Upper lobe of left lung (tissue), 6 donors: ENCODE measurements at regions not wholly inside any gene's neighbourhood (a gene's known extent, or its start where the extent isn't known, plus 50 kb on each side); places are given as distances from the start of the nearest gene placed in this dataset.

ENCODE experiments used
- ATAC-seq, 2 donors: fragments of 200-7000 bp; cut with Tn5 transposase; one replicate each; pipeline ENCODE4 v1.9.1; 2022; ENCODE audit warnings: mild to moderate bottlenecking in 2 of 2, moderate library complexity in 2 of 2; ENCODE audit not compliant: low FRiP score in 2 of 2
- DNase-seq, 2 donors: peaks; one replicate each; pipeline ENCODE4 v3.0.0-alpha.2; 2019 to 2020
- H3K27ac ChIP-seq, 4 donors: fragments of 200-600 bp; sonication (generic); one replicate each; pipeline ENCODE4 v1.5.1; 2016 to 2019
- H3K27me3 ChIP-seq, 4 donors: fragments of 200-600 bp; sonication (generic); one replicate each; pipeline ENCODE4 v1.5.1; 2017 to 2019
- H3K36me3 ChIP-seq, 4 donors: fragments of 200-600 bp; sonication (generic); one replicate each; pipeline ENCODE4 v1.5.1; 2016 to 2019
- H3K4me1 ChIP-seq, 4 donors: fragments of 200-600 bp; sonication (generic); one replicate each; pipeline ENCODE4 v1.5.1; 2018 to 2019
- H3K4me3 ChIP-seq, 4 donors: fragments of 200-600 bp; sonication (generic); one replicate each; pipeline ENCODE4 v1.5.1; 2017 to 2019; ENCODE audit warnings: mild to moderate bottlenecking in 2 of 4, moderate library complexity in 1 of 4
- H3K9me3 ChIP-seq, 4 donors: fragments of 200-600 bp; sonication (generic); one replicate each; pipeline ENCODE4 v1.5.1; 2018 to 2019
- CTCF ChIP-seq, 6 experiments: fragments of 450-650 bp in 4 of 6; fragments of 200-600 bp in 2 of 6; sonication (generic) in 2 of 6; IDR thresholded peaks; one replicate each; pipeline ENCODE4 v1.5.1; 2016 to 2019; ENCODE audit warnings: antibody characterized with exemption in 6 of 6
- EP300 ChIP-seq, 4 donors: sonication (generic); formaldehyde crosslinking; IDR thresholded peaks; one replicate each; pipeline ENCODE4 v1.5.1; 2017; ENCODE audit warnings: antibody characterized with exemption in 4 of 4, control low read depth in 2 of 4
- POLR2A ChIP-seq, 4 donors: fragments of 450-650 bp; IDR thresholded peaks; one replicate each; pipeline ENCODE4 v1.5.1; 2016 to 2017; ENCODE audit warnings: antibody characterized with exemption in 4 of 4, mild to moderate bottlenecking in 2 of 4
- POLR2AphosphoS5 ChIP-seq, 2 donors: sonication (generic); formaldehyde crosslinking; IDR thresholded peaks; one replicate each; pipeline ENCODE4 v1.5.1; 2017; ENCODE audit warnings: antibody characterized with exemption in 2 of 2
- WGBS, 2 donors: methylation state at CpG; one replicate each; pipeline ENCODE4 v1.1.5; 2017 to 2018; 5-methylcytosine and 5-hydroxymethylcytosine counted together
- donor health status: DM: no; HTN: no; CAD: no; lungs with moderate emphysema.
- donor health status: DM: no; HTN: yes; CAD: no; lungs with severe emphysema.

GRCh38 chr2:236894791-236895190, 190.9 kb upstream of the COPS8 start:
- Histone ChIP-seq H3K9me3 (no peaks in the 10 kb centered on the region), H3K27me3 (no peaks in the 10 kb centered on the region), H3K4me3 (no peak overlapping the region), H3K4me1 (no peaks in the 10 kb centered on the region), H3K36me3 (no peaks in the 10 kb centered on the region), H3K27ac (no peak overlapping the region)
- DNase-seq (no peak), ATAC-seq (no peak)
- TF ChIP-seq POLR2AphosphoS5 (IDR thresholded peaks at IDR 0.05) (no peak), POLR2A (IDR thresholded peaks at IDR 0.05) (no peak), EP300 (IDR thresholded peaks at IDR 0.05) (no peak), CTCF (IDR thresholded peaks at IDR 0.05) (no peak)
- 81 to 85% methylated on average over 6 of the region's 6 CpGs for WGBS, 2 donors

- WGBS, 2 donors = 90 to 95% methylated on average over 3 of the region's 3 CpGs
- H3K27ac ChIP-seq = no peak overlapping the region
These were observed 190.2 kb upstream of the COPS8 start for GRCh38 chr2:236895497-236895896.

GRCh38 chr2:236896688-236897087, 189.0 kb upstream of the COPS8 start:
- no peaks in the 10 kb centered on the region for H3K36me3 ChIP-seq
- no peaks in the 10 kb centered on the region for H3K4me1 ChIP-seq
- no peaks in the 10 kb centered on the region for H3K9me3 ChIP-seq
- no peaks in the 10 kb centered on the region for H3K27me3 ChIP-seq
- ATAC-seq = no peak
- no peak for DNase-seq
- no peak overlapping the region for H3K4me3 ChIP-seq
- no peak overlapping the region for H3K27ac ChIP-seq
- no peak for TF ChIP-seq CTCF (IDR thresholded peaks at IDR 0.05)
- TF ChIP-seq POLR2A (IDR thresholded peaks at IDR 0.05) = no peak
- TF ChIP-seq POLR2AphosphoS5 (IDR thresholded peaks at IDR 0.05) = no peak
- no peak for TF ChIP-seq EP300 (IDR thresholded peaks at IDR 0.05)
- WGBS, 2 donors = 77 to 89% methylated on average over 5 of the region's 5 CpGs

More at GRCh38 chr2:236895497-236895896, 190.2 kb upstream of the COPS8 start:
- H3K9me3 ChIP-seq = no peaks in the 10 kb centered on the region
- no peaks in the 10 kb centered on the region for H3K36me3 ChIP-seq
- H3K4me3 ChIP-seq = no peak overlapping the region
- DNase-seq (no peak), ATAC-seq (no peak)
- TF ChIP-seq EP300 (IDR thresholded peaks at IDR 0.05) (no peak), POLR2AphosphoS5 (IDR thresholded peaks at IDR 0.05) (no peak), CTCF (IDR thresholded peaks at IDR 0.05) (no peak), POLR2A (IDR thresholded peaks at IDR 0.05) (no peak)
- H3K27me3 ChIP-seq = no peaks in the 10 kb centered on the region
- no peaks in the 10 kb centered on the region for H3K4me1 ChIP-seq

GRCh38 chr2:236899146-236899545, 186.5 kb upstream of the COPS8 start:
- H3K4me3 ChIP-seq = no peak overlapping the region
- H3K27me3 ChIP-seq = no peaks in the 10 kb centered on the region
- H3K9me3 ChIP-seq = no peaks in the 10 kb centered on the region
- no peaks in the 10 kb centered on the region for H3K36me3 ChIP-seq
- WGBS, 2 donors = 87% methylated on average over 6 of the region's 6 CpGs
- DNase-seq (no peak), ATAC-seq (no peak)
- no peak overlapping the region for H3K27ac ChIP-seq
- H3K4me1 ChIP-seq = no peaks in the 10 kb centered on the region
- TF ChIP-seq EP300 (IDR thresholded peaks at IDR 0.05) = no peak
- no peak for TF ChIP-seq CTCF (IDR thresholded peaks at IDR 0.05)

- no peak for ATAC-seq
- DNase-seq = no peak
- no peaks in the 10 kb centered on the region for H3K4me1 ChIP-seq
- no peaks in the 10 kb centered on the region for H3K27me3 ChIP-seq
- no peaks in the 10 kb centered on the region for H3K36me3 ChIP-seq
- H3K9me3 ChIP-seq = no peaks in the 10 kb centered on the region
- no peak overlapping the region for H3K27ac ChIP-seq
- 61 to 73% methylated on average over 6 of the region's 6 CpGs for WGBS, 2 donors
- no peak overlapping the region for H3K4me3 ChIP-seq
- TF ChIP-seq POLR2AphosphoS5 (IDR thresholded peaks at IDR 0.05) (no peak), CTCF (IDR thresholded peaks at IDR 0.05) (no peak), EP300 (IDR thresholded peaks at IDR 0.05) (no peak)
These were observed 185.6 kb upstream of the COPS8 start for GRCh38 chr2:236899950-236900640.
